ENCODE measurements at regions not wholly inside any gene's neighbourhood (a gene's known extent, or its start where the extent isn't known, plus 50 kb on each side); places are given as distances from the start of the nearest gene placed in this dataset.

GRCh38 chr20:40397467-40397866 is 291.6 kb downstream of the MAFB start:
- DNase-seq = no peak

- DNase-seq = no peak
These were observed 295.6 kb downstream of the MAFB start for GRCh38 chr20:40393197-40394079.

- DNase-seq = no peak
These were observed 298.4 kb downstream of the MAFB start for GRCh38 chr20:40390654-40391053.

DNA sequence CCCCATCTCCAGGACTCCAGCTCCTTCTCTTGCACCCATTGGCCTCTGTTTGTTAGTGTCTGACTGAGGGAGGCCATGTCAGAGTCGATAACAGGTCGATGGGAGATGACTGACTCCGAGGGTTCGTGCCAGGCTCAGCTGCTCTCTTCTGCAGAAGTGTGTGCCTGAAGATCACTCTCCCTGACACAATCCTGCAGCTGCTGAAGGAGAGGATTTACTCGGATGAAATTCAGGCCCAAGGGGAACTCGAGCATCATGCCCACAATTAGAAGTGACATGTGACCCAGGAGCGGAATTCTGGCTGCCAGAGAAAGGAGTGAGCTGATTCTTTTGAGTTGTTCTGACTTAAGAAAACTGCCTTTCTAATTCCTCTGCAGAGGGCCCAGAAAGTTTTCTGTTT is 318.2 kb downstream of the MAFB start:
- DNase-seq = no peak

- no peak for DNase-seq
These were observed 320.2 kb downstream of the MAFB start for GRCh38 chr20:40368876-40369275.

DNA sequence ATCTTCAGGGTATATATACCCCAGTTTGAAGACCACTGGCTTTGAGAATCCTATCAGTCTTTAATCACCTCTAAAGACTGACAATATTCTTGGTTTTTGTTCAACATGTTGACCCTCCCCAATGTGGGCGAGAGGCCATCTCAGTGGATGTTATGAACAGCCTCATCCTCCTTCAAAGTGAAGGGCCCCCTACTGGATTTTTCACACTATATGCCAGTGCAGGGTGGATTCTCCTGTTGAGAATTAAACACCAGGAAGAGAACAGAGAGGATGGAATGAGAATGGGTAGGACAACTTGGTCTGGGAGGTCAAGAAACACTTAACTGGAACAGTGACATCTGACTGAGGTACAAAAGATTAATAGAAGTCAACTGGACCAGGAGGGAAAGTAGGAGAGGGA is 327.1 kb downstream of the MAFB start:
- no peak for DNase-seq

DNA sequence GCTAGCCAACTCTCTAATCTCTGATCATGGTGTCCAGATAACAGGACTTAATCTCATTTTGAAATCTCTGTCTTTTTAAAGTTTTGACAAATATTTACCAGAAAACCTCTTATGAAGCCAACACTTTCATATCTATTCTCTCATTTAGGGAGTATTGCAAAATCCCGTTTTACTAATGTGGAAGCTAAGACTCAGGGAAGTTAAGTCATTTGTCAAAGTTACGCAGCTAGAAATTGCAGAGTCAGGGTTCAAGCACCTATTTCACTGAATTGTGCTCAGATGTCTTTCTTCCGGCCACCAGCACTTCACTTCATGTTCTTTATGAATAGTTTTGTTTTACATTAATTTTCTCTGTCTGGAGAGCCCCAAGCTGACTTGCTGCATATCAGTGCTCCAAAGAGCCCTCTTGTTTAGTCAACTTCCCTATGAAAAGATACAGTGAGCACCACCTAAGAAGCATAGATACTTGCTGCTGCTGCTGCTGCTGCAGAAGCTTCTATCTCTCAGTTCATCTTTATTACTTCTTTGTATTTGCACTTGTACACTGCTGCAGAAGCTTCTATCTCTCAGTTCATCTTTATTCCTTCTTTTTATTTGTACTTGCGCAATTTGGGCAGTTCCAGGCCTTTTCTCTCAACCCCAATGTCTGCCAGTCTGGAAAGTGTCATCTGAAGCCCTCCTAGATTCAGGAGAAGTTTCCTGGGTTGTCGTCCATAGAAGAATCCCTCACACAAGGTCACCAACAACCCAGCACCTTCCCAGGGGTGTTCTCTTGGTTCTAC is 329.7 kb downstream of the MAFB start:
- no peak for DNase-seq

- no peak for DNase-seq
These were observed 334.2 kb downstream of the MAFB start for GRCh38 chr20:40354880-40355279.

GRCh38 chr20:40343390-40343789 is 345.6 kb downstream of the MAFB start:
- no peak for DNase-seq

DNA sequence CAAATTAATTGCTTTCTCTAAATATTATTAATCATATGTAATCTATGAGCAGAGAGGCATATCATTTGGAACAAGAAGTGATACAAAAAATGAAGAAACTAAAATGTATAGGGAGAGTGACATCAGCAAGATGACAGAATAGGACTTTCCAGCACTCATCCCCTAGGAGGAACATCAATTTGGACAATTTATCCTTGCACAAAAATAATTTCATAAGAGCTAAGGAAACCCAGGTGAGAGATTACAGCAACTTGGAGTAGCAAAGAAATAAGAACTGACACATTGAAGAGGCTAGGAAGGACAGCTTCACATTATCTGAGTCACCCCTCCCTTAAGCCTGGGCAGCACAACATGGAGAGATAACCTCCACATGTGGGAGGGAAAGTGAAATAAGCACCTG is 347.5 kb downstream of the MAFB start:
- DNase-seq = no peak

DNA sequence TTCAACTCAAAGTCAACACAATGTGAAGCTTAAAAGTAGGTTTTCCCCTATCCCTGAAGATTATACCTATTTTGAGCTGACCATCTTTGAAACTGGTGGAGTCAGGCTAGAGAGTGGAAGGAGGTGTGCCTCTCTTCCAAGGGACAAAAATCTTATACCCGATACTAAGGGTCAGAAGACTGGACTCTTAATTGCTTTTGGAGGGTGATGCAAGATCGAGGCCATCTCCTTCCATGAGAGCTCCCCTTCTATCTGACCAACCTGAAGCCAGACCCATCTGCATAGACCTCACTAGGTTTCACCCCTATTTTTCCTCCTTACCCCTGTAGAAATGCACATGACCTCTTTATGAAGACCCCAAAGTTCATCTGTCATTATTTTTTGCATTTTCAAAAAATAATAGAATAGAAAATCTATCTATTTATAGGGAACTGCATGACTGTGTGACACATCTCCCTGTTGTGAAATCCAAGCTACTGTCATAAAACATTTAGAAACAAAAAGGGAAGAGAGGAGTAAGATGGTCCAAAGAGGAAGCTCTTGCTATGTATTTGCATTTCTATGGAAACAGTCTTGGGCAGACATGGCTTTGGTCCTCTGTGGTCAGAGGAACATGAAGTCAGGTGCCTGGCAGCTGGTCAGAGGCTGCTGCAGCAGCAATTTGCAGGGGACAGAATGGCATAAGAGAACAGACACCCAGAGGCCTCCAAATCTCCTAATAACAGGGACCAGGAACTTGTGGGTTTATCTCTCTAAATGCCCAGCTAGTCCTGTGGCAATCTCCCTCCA is 349.2 kb downstream of the MAFB start:
- peak in 17 of 56 donors; percentile 3 to 33 (median 11) for DNase-seq

GRCh38 chr20:40336533-40336932 is 352.5 kb downstream of the MAFB start:
- no peak for DNase-seq

GRCh38 chr20:40335901-40336351 is 353.1 kb downstream of the MAFB start:
- DNase-seq = no peak

DNA sequence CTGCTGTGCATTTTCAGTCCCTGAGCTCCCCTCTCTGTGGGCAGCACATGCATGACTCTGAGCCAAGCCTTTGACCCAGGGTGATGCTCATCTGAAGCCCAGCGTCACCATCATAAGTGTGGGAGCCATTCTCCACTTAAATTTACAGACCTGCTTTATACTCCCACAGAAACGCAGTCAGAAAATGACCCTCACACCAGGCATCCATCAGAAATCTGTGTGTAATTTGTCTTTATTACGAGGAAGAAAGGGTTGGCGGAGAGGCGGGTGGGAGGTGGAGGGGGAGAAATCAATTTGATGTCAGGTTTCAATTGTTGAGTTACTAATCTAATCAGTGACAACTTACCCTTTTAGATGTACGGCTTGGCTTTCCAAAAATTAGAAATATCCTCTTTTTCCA is 353.6 kb downstream of the MAFB start:
- no peak for DNase-seq

DNA sequence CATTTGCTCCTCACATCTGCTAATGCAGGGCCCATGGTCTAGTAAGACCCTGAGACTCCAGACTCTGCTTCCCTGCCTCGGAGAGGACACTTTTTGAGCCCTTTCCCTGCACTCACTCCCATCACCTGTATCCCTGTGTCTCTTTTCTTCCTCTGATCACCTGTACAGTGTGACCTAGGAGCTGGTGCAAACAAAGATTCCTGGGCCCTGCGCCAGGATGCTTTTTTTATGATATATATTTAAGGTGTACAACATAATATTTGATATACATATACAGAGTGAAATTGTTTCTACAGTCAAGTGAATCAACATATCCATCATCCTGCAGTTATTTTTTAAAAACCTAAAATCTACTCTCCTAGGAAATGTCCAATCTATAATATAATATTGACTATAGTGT is 355.4 kb downstream of the MAFB start:
- DNase-seq = no peak

DNA sequence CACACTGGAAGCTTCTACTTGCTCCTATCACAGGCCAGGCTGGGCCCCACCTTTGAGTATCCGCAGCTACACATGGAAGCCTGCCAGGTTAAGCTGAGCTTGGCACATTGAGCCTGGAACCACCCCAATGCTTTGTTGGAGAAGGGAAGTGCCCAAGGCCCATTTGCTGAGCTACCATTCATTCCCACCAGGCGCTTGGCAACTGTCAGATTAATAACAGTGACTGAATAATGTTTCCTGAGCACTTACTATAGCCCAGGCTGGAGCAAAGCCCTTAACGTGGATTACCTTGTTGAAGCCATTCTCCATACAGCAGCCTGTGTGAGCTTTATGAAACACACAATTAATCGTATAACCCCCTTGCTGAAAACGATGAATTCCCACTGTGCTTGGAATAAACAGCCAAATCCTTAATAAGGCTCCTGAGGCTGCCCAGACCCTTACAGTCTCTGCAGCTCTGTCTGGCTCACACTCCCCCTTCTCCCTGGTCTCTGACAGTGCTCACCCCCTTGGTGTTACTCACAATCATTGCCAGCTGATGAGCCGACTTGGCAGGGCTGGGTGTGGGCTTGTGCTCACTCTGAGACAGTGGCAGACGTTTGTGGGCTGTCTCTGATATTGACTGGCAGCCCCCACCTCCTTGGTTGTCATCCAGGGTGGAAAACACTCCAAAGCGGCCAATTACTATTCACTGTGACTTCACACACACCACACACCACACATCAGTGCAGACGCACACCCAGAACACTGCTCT is 357.1 kb downstream of the MAFB start:
- peak in 29 of 56 donors; percentile 3 to 84 (median 27) for DNase-seq

DNA sequence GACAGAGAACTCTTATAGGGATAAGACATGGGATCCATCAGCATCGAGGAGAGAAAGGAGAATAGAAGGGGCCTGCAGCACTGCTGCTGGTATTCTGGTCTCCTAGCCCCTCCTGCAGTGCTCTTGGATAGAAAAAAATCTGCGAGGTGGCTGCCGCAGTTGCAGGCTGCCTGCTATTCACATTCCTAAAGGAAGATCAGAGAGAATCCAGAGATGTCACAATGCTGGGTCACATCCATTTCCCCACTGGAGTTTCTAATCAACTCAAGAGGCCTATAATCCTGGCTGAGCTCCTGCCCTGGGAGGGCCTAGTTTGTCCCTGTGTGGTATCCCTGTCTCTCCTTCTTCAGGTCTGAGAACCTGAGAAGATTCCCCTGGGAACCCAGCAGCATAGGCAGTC is 357.8 kb downstream of the MAFB start:
- DNase-seq = no peak

DNA sequence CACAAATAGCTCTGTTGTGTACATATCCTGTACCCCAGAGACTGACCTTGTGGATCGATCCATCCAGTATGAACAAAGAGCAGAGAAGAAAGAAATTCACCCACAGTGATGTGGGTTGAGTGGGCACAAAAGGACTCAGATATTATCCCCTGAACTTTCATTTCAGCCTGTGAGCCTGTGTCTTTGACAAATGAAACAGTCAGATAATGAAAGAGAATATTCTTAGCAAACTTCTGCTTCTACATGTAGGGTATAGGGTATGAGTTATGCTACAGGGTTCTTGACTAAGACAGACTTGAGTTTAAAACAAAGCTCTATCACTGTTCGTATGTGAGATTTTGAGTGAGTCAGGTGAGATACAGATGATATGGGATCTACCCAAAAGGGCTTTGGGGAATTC is 359.7 kb downstream of the MAFB start:
- DNase-seq = no peak

DNA sequence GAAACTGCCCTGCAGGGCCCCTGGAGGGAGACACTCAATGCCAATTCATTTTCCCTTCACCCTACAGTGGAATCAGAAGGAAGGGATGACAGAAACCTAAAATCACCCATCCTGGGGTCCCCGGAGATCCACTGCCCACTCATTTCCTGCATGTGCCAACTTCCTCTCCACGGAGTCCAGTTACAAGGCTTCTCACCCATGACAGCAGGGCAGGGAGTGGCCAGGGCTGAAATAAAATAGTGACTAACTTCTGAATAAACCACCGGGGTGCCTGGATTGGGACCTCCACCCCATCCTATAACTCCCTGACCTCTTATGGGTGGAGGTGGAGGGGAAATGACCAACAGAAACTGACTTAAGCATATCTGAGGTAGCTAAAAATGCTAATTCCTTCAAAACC is 362.3 kb downstream of the MAFB start:
- no peak for DNase-seq

GRCh38 chr20:40325006-40325568 is 363.9 kb downstream of the MAFB start:
- DNase-seq = no peak

GRCh38 chr20:40323361-40323794 is 365.7 kb downstream of the MAFB start:
- DNase-seq = no peak

Data from nucleus accumbens (tissue), 56 donors.